ENCODE measurements at regions not wholly inside any gene's neighbourhood (a gene's known extent, or its start where the extent isn't known, plus 50 kb on each side); places are given as distances from the start of the nearest gene placed in this dataset.

DNA sequence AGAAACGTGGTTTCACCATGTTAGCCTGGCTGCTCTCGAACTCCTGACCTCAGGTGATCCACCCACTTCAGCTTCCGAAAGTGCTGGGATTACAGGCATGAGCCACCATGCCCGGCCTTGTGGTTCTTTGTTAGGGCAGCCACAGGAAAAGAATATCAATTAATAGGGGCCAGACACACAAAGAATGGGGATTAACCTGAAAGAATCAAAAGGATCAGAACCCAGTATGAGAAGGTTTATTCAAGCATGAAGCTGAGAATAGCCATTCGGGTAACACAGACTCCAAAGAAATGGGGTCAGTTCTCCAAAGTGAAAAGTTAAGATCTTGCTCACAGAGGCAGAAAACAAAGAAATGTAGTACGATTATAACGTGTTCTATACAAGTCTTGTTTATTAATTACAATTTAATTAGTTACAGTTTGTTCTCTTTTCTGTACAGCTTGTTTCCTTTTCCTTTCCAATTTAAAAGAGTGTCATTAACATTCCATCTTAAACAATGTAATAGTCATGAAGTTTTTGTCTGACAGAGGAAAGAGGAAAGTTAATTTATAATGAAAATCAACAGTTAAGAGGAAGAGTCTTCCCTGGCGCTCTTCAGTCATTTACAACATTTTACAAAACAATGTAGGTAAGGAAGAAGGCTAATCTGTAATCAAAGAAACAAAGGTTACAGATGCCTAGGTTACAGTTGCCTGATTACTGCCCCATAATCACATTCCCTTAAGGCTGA lies 51.3 kb upstream of the SLC45A1 start:
- TF ChIP-seq, protein P1, sequence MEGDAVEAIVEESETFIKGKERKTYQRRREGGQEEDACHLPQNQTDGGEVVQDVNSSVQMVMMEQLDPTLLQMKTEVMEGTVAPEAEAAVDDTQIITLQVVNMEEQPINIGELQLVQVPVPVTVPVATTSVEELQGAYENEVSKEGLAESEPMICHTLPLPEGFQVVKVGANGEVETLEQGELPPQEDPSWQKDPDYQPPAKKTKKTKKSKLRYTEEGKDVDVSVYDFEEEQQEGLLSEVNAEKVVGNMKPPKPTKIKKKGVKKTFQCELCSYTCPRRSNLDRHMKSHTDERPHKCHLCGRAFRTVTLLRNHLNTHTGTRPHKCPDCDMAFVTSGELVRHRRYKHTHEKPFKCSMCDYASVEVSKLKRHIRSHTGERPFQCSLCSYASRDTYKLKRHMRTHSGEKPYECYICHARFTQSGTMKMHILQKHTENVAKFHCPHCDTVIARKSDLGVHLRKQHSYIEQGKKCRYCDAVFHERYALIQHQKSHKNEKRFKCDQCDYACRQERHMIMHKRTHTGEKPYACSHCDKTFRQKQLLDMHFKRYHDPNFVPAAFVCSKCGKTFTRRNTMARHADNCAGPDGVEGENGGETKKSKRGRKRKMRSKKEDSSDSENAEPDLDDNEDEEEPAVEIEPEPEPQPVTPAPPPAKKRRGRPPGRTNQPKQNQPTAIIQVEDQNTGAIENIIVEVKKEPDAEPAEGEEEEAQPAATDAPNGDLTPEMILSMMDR (IDR thresholded peaks at IDR 0.05 in 8 of 11, conservative IDR thresholded peaks at IDR 0.05 in 3 of 11): no peak
- TF ChIP-seq POLR2A (IDR thresholded peaks at IDR 0.05): no peak
- no peak for TF ChIP-seq POLR2AphosphoS5 (IDR thresholded peaks at IDR 0.05)

Measured in spleen (tissue), 7 donors.